ENCODE measurements at regions not wholly inside any gene's neighbourhood (a gene's known extent, or its start where the extent isn't known, plus 50 kb on each side); places are given as distances from the start of the nearest gene placed in this dataset.

DNA sequence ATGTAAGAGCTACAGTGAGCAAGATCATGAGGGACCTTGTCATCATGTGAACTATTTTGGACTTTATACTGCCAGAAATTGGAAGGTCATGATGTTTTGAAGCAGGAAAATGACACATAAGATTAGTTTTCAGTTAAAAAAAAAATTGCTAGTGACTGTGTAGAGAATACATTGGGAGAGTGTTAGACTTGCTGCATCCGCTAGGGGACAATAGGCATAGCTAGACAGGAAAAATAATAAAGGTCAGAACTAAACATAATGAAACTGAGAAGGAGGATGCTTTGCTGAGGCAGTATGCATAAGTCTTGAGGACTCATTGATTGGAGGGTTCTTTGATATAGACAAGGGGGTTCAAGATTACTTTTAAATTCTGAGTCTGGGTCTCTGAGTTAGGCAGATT lies 275.8 kb upstream of the KCNH8 start:
- H3K27ac ChIP-seq (ENCODE audit: low read depth in 1 of 2, low read length in 2 of 2), result no peak overlapping the region
- no peaks in the 10 kb centered on the region for H3K27me3 ChIP-seq (ENCODE audit: control insufficient read depth in 4 of 4, insufficient read depth in 4 of 4, low read length in 3 of 4)
- H3K4me3 ChIP-seq (ENCODE audit: low read depth in 1 of 3, low read length in 3 of 3), result no peak overlapping the region
- TF ChIP-seq, protein P1, sequence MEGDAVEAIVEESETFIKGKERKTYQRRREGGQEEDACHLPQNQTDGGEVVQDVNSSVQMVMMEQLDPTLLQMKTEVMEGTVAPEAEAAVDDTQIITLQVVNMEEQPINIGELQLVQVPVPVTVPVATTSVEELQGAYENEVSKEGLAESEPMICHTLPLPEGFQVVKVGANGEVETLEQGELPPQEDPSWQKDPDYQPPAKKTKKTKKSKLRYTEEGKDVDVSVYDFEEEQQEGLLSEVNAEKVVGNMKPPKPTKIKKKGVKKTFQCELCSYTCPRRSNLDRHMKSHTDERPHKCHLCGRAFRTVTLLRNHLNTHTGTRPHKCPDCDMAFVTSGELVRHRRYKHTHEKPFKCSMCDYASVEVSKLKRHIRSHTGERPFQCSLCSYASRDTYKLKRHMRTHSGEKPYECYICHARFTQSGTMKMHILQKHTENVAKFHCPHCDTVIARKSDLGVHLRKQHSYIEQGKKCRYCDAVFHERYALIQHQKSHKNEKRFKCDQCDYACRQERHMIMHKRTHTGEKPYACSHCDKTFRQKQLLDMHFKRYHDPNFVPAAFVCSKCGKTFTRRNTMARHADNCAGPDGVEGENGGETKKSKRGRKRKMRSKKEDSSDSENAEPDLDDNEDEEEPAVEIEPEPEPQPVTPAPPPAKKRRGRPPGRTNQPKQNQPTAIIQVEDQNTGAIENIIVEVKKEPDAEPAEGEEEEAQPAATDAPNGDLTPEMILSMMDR (IDR thresholded peaks at IDR 0.05; ENCODE audit: low read depth, low read length, missing input control), result no peak
- TF ChIP-seq SP1 (IDR thresholded peaks at IDR 0.05) (no peak), JUND (IDR thresholded peaks at IDR 0.05) (no peak), HNF4A (conservative IDR thresholded peaks at IDR 0.05) (no peak), RAD21 (IDR thresholded peaks at IDR 0.05) (no peak), TAF1 (conservative IDR thresholded peaks at IDR 0.05) (no peak), EGR1 (IDR thresholded peaks at IDR 0.05; ENCODE audit: low read depth in 2 of 2) (no peak), YY1 (IDR thresholded peaks at IDR 0.05) (no peak)
- TF ChIP-seq, protein P2, sequence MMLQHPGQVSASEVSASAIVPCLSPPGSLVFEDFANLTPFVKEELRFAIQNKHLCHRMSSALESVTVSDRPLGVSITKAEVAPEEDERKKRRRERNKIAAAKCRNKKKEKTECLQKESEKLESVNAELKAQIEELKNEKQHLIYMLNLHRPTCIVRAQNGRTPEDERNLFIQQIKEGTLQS (IDR thresholded peaks at IDR 0.05), result no peak
- TF ChIP-seq, protein P3, sequence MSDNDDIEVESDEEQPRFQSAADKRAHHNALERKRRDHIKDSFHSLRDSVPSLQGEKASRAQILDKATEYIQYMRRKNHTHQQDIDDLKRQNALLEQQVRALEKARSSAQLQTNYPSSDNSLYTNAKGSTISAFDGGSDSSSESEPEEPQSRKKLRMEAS (IDR thresholded peaks at IDR 0.05), result no peak
- H3K4me1 ChIP-seq (ENCODE audit: control insufficient read depth in 4 of 4, insufficient read depth in 4 of 4, low read length in 3 of 4), result no peaks in the 10 kb centered on the region
- 74% methylated on average over 1 of the region's 1 CpG for WGBS
- no peak overlapping the region for H3K9ac ChIP-seq (ENCODE audit: low read depth in 1 of 2, low read length in 2 of 2)
- no peaks in the 10 kb centered on the region for H3K36me3 ChIP-seq (ENCODE audit: control insufficient read depth in 4 of 4, insufficient read depth in 3 of 4, low read depth in 1 of 4, low read length in 3 of 4)
- no peak for DNase-seq (ENCODE audit: low spot score)
- no peaks in the 10 kb centered on the region for H3K9me3 ChIP-seq (ENCODE audit: control insufficient read depth in 4 of 4, low read length in 3 of 4)

DNA sequence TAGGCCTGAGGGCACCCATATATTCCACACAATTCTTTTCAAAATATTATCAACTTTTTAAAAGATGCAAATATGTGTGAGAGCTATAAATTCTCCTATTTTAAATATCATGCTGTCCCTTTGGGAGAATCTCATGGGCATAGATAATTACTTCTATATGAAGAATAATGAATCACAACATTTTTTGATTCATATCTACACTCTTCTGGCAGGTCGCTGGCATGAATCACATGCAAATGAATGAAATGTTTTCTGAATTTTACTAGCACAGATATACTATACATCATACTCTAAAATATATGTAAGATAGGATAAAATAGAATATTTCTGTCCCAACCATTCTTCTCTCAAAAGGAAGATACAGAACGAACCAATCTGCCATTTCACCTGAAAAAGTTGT lies 277.7 kb upstream of the KCNH8 start:
- 57% methylated on average over 2 of the region's 2 CpGs for WGBS
- Histone ChIP-seq H3K9ac (ENCODE audit: low read depth in 1 of 2, low read length in 2 of 2) (no peak overlapping the region), H3K9me3 (ENCODE audit: control insufficient read depth in 4 of 4, low read length in 3 of 4) (no peaks in the 10 kb centered on the region), H3K4me1 (ENCODE audit: control insufficient read depth in 4 of 4, insufficient read depth in 4 of 4, low read length in 3 of 4) (no peaks in the 10 kb centered on the region), H3K27ac (ENCODE audit: low read depth in 1 of 2, low read length in 2 of 2) (no peak overlapping the region), H3K36me3 (ENCODE audit: control insufficient read depth in 4 of 4, insufficient read depth in 3 of 4, low read depth in 1 of 4, low read length in 3 of 4) (no peaks in the 10 kb centered on the region), H3K27me3 (ENCODE audit: control insufficient read depth in 4 of 4, insufficient read depth in 4 of 4, low read length in 3 of 4) (no peaks in the 10 kb centered on the region), H3K4me3 (ENCODE audit: low read depth in 1 of 3, low read length in 3 of 3) (no peak overlapping the region)
- DNase-seq (ENCODE audit: low spot score), result no peak
- TF ChIP-seq, protein P4, sequence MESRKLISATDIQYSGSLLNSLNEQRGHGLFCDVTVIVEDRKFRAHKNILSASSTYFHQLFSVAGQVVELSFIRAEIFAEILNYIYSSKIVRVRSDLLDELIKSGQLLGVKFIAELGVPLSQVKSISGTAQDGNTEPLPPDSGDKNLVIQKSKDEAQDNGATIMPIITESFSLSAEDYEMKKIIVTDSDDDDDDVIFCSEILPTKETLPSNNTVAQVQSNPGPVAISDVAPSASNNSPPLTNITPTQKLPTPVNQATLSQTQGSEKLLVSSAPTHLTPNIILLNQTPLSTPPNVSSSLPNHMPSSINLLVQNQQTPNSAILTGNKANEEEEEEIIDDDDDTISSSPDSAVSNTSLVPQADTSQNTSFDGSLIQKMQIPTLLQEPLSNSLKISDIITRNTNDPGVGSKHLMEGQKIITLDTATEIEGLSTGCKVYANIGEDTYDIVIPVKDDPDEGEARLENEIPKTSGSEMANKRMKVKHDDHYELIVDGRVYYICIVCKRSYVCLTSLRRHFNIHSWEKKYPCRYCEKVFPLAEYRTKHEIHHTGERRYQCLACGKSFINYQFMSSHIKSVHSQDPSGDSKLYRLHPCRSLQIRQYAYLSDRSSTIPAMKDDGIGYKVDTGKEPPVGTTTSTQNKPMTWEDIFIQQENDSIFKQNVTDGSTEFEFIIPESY (IDR thresholded peaks at IDR 0.05), result no peak
- TF ChIP-seq, protein P3 (IDR thresholded peaks at IDR 0.05), result no peak
- TF ChIP-seq EGR1 (IDR thresholded peaks at IDR 0.05; ENCODE audit: low read depth in 2 of 2) (no peak), YY1 (IDR thresholded peaks at IDR 0.05) (no peak), FOXA2 (IDR thresholded peaks at IDR 0.05) (no peak), RXRA (IDR thresholded peaks at IDR 0.05) (no peak), FOXA1 (IDR thresholded peaks at IDR 0.05) (no peak), TAF1 (conservative IDR thresholded peaks at IDR 0.05) (no peak), RAD21 (IDR thresholded peaks at IDR 0.05) (no peak), HNF4A (conservative IDR thresholded peaks at IDR 0.05) (no peak), SP1 (IDR thresholded peaks at IDR 0.05) (no peak), NR2F2 (IDR thresholded peaks at IDR 0.05) (no peak), JUND (IDR thresholded peaks at IDR 0.05) (no peak), GABPA (IDR thresholded peaks at IDR 0.05 in 1 of 2, conservative IDR thresholded peaks at IDR 0.05 in 1 of 2) (no peak), HNF4G (IDR thresholded peaks at IDR 0.05) (no peak)
- TF ChIP-seq, protein P5, sequence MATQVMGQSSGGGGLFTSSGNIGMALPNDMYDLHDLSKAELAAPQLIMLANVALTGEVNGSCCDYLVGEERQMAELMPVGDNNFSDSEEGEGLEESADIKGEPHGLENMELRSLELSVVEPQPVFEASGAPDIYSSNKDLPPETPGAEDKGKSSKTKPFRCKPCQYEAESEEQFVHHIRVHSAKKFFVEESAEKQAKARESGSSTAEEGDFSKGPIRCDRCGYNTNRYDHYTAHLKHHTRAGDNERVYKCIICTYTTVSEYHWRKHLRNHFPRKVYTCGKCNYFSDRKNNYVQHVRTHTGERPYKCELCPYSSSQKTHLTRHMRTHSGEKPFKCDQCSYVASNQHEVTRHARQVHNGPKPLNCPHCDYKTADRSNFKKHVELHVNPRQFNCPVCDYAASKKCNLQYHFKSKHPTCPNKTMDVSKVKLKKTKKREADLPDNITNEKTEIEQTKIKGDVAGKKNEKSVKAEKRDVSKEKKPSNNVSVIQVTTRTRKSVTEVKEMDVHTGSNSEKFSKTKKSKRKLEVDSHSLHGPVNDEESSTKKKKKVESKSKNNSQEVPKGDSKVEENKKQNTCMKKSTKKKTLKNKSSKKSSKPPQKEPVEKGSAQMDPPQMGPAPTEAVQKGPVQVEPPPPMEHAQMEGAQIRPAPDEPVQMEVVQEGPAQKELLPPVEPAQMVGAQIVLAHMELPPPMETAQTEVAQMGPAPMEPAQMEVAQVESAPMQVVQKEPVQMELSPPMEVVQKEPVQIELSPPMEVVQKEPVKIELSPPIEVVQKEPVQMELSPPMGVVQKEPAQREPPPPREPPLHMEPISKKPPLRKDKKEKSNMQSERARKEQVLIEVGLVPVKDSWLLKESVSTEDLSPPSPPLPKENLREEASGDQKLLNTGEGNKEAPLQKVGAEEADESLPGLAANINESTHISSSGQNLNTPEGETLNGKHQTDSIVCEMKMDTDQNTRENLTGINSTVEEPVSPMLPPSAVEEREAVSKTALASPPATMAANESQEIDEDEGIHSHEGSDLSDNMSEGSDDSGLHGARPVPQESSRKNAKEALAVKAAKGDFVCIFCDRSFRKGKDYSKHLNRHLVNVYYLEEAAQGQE (IDR thresholded peaks at IDR 0.05), result no peak
- TF ChIP-seq, protein P1 (IDR thresholded peaks at IDR 0.05; ENCODE audit: low read depth, low read length, missing input control), result no peak
- TF ChIP-seq, protein P2 (IDR thresholded peaks at IDR 0.05), result no peak

Data from liver (tissue), 8 donors.